Breast epithelium (tissue), 4 donors: ENCODE measurements at regions not wholly inside any gene's neighbourhood (a gene's known extent, or its start where the extent isn't known, plus 50 kb on each side); places are given as distances from the start of the nearest gene placed in this dataset.

Experiments
- DNase-seq, 2 donors: peaks; one replicate each; pipeline ENCODE4 v3.0.0-alpha.2; 2019; ENCODE audit warnings: low spot score in 2 of 2
- H3K27ac ChIP-seq, 2 donors: fragments of 200-600 bp; sonication (generic) in 1 of 2; one replicate each; pipeline ENCODE4 v1.5.1; 2016 to 2019; ENCODE audit warnings: mild to moderate bottlenecking in 1 of 2
- H3K27me3 ChIP-seq, 2 donors: fragments of 200-600 bp; sonication (generic) in 1 of 2; one replicate each; pipeline versions ENCODE4 v1.5.1 to v1.6.0; 2017 to 2019; ENCODE audit warnings: control low read depth in 1 of 2, mild to moderate bottlenecking in 1 of 2
- H3K36me3 ChIP-seq: fragments of 200-600 bp; one replicate; pipeline ENCODE4 v1.5.1; 2019
- H3K4me1 ChIP-seq, 2 donors: fragments of 200-600 bp; sonication (generic); one replicate each; pipeline ENCODE4 v1.5.1; 2016 to 2019; ENCODE audit warnings: control low read depth in 1 of 2
- H3K4me3 ChIP-seq, 3 donors: fragments of 200-600 bp; sonication (generic); 1 replicate in 2 of 3; 2 replicates in 1 of 3; pipeline ENCODE4 v1.5.1; 2016 to 2019; ENCODE audit warnings: mild to moderate bottlenecking in 3 of 3, moderate library complexity in 2 of 3
- H3K9me3 ChIP-seq, 2 donors: fragments of 200-600 bp; sonication (generic) in 1 of 2; one replicate each; pipeline ENCODE4 v1.5.1; 2016 to 2019; ENCODE audit warnings: control low read depth in 1 of 2
- CTCF ChIP-seq, 3 donors: fragments of 450-650 bp; IDR thresholded peaks; one replicate each; pipeline ENCODE4 v1.5.1; 2016 to 2017; ENCODE audit warnings: antibody characterized with exemption in 3 of 3, mild to moderate bottlenecking in 3 of 3, moderate library complexity in 3 of 3
- POLR2A ChIP-seq: fragments of 450-650 bp; IDR thresholded peaks from one replicate; pipeline ENCODE4 v1.6.1; 2016; ENCODE audit warnings: antibody characterized with exemption, mild to moderate bottlenecking, moderate library complexity
- POLR2AphosphoS5 ChIP-seq, 3 donors: sonication (generic); formaldehyde crosslinking; IDR thresholded peaks; one replicate each; pipeline ENCODE4 v1.6.1; 2017; ENCODE audit warnings: antibody characterized with exemption in 3 of 3
- intact Hi-C: fragments of 100-400 bp; cut with DNase I; formaldehyde crosslinking; loops from one replicate; pipeline ENCODE4 v1.15.1; 2023; ENCODE audit warnings: low total_unique reads

GRCh38 chr12:126482238-126482889, 1417.1 kb downstream of the AACS start:
- TF ChIP-seq POLR2AphosphoS5 (IDR thresholded peaks at IDR 0.05) (no peak), CTCF (IDR thresholded peaks at IDR 0.05) (no peak), POLR2A (no peak)
- H3K9me3 ChIP-seq: no peaks in the 10 kb centered on the region
- no peaks in the 10 kb centered on the region for H3K27me3 ChIP-seq
- intact Hi-C loops: no loop called here
- H3K4me3 ChIP-seq: no peak overlapping the region
- no peaks in the 10 kb centered on the region for H3K4me1 ChIP-seq
- DNase-seq: no peak
- no peaks in the 10 kb centered on the region for H3K36me3 ChIP-seq
- H3K27ac ChIP-seq: peak overlapping the region in 1 of 2 donors; percentile 34

DNA sequence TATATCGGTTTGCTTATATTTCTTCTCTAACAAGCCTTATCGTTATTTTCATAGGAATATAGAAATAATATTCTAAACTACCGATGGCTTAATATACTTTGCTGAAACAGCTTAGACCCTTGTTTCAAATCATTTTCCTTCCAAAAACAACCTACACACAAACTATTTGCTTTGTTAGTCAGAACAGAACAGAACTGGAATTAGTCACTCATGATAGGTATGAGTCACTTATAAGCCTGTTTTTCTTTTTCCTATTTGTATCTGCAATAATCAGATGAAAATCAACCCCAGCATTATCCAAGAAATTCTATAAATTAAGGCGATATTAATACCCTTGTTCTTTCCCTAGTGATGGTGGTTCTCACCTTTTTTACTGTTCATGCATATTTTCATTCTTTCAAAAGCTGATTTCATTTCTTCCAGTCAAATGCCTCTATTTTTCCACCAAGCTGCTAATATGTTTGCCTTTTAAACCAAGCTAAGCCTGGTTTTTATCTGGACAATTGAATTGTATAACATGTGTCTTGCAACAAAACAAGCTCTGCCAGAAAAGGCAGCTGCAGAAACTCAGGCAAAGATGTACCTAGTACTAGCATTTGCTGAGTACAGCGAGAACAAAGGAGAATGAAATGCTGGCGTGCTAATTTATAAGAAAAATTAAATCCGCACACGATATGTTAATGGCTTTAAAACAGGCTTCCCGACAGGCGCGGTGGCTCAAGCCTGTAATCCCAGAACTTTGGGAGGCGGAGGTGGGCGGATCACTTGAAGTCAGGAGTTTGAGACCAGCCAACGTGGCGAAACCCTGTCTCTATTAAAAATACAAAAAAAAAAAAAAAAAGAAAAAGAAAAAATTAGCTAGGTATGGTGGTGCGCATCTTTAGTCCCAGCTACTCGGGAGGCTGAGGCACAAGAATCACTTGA, 1418.2 kb downstream of the AACS start:
- DNase-seq: no peak
- TF ChIP-seq POLR2A (no peak), POLR2AphosphoS5 (IDR thresholded peaks at IDR 0.05) (no peak), CTCF (IDR thresholded peaks at IDR 0.05) (no peak)
- Histone ChIP-seq H3K36me3 (no peaks in the 10 kb centered on the region), H3K9me3 (no peaks in the 10 kb centered on the region), H3K27me3 (no peaks in the 10 kb centered on the region), H3K4me1 (no peaks in the 10 kb centered on the region), H3K27ac (peak overlapping the region in 1 of 2 donors; percentile 16), H3K4me3 (no peak overlapping the region)
- intact Hi-C loops: no loop called here

DNA sequence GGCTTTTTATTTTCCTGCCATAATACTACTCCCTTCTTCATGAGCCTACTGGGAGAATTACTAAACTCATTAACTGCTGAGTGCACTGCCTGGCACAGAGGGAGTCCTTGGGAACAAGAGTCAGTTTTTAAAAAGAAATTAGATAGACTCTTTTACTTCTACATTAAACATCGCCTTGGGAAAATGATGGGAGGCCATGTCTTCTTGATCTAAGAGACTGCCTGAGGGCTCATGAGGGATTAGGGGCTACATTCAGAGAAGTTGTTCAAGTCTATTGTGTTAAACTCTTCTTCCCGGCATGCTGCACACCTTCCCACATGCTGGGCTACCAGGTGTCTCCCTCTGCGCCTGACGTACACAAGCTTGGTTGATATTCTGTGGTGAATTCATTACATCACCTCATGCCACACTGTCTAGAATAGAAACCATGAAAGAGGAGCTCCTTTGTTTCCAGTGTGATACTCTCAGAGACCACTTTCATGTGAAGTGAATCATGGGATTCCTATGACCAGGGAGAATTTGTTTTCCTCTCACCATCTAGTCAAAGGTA, 1422.3 kb downstream of the AACS start:
- Histone ChIP-seq H3K4me3 (no peak overlapping the region), H3K27me3 (no peaks in the 10 kb centered on the region), H3K4me1 (no peaks in the 10 kb centered on the region), H3K27ac (no peak overlapping the region), H3K9me3 (peaks cover 0 to 8% of the 10 kb centered on the region in 2 donors), H3K36me3 (no peaks in the 10 kb centered on the region)
- intact Hi-C loops: no loop called here
- TF ChIP-seq POLR2A (no peak), POLR2AphosphoS5 (IDR thresholded peaks at IDR 0.05) (no peak), CTCF (IDR thresholded peaks at IDR 0.05) (no peak)
- no peak for DNase-seq

DNA sequence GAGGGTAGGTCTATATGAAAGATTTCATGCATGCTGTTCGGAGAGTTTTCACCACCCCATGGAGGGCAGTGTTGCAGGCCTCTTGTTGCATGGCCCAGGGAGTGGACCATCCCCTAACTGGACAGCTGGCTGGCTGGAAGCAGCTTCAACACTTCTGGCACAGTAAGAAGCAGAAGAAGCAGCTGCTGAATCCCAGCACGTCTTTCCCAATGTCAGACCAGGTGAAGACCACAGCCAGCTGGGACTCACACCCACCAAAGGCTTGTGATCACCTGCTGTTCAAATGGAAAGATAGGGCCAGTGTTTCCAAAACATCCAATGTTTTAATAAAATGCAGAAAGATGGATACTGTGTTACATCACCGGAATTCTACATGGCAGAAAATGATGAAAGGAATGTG, 1423.6 kb downstream of the AACS start:
- no peak overlapping the region for H3K27ac ChIP-seq
- intact Hi-C loops: no loop called here

More for the DNA sequence above, 1423.6 kb downstream of the AACS start:
- Histone ChIP-seq H3K4me1 (no peaks in the 10 kb centered on the region), H3K27me3 (no peaks in the 10 kb centered on the region), H3K4me3 (no peak overlapping the region), H3K36me3 (no peaks in the 10 kb centered on the region), H3K9me3 (peaks cover 0 to 8% of the 10 kb centered on the region in 2 donors)
- no peak for DNase-seq
- TF ChIP-seq POLR2A (no peak), CTCF (IDR thresholded peaks at IDR 0.05) (no peak)
